Central memory CD8-positive, alpha-beta T cell (primary cell): ENCODE measurements at regions not wholly inside any gene's neighbourhood (a gene's known extent, or its start where the extent isn't known, plus 50 kb on each side); places are given as distances from the start of the nearest gene placed in this dataset.
"Not testable (repeated sequence)": the region's sequence is repeated elsewhere in the genome, so short reads cannot be mapped to it uniquely, and the experiment has no call there.

Source experiments
- ATAC-seq: fragments of 150-1000 bp; cut with Tn5 transposase; replicated peaks from 2 replicates; pipeline ENCODE4 v1.10.0; 2022; ENCODE audit warnings: mild to moderate bottlenecking, moderate FRiP score, moderate number of reproducible peaks; ENCODE audit not compliant: poor library complexity, severe bottlenecking; ENCODE audit errors: extremely low read depth
- DNase-seq, 2 donors: peaks; one replicate each; pipeline ENCODE4 v3.0.0; 2021; ENCODE audit warnings: low spot score in 2 of 2
- H3K27ac Mint-ChIP-seq: one replicate; pipeline ENCODE4 v1.8.0; 2022; ENCODE audit warnings: low read depth, mild to moderate bottlenecking, moderate library complexity, mixed read lengths
- H3K27me3 Mint-ChIP-seq: one replicate; pipeline ENCODE4 v1.8.0; 2022; ENCODE audit warnings: mixed read lengths
- H3K36me3 Mint-ChIP-seq: one replicate; pipeline ENCODE4 v1.8.0; 2022; ENCODE audit warnings: mild to moderate bottlenecking, moderate library complexity, mixed read lengths; ENCODE audit not compliant: insufficient read depth
- H3K4me1 Mint-ChIP-seq: one replicate; pipeline ENCODE4 v1.8.0; 2022; ENCODE audit warnings: mixed read lengths
- H3K4me3 Mint-ChIP-seq: one replicate; pipeline ENCODE4 v1.8.0; 2022; ENCODE audit warnings: mild to moderate bottlenecking, moderate library complexity, mixed read lengths
- H3K9me3 Mint-ChIP-seq: one replicate; pipeline ENCODE4 v1.8.0; 2022; ENCODE audit warnings: mixed read lengths

DNA sequence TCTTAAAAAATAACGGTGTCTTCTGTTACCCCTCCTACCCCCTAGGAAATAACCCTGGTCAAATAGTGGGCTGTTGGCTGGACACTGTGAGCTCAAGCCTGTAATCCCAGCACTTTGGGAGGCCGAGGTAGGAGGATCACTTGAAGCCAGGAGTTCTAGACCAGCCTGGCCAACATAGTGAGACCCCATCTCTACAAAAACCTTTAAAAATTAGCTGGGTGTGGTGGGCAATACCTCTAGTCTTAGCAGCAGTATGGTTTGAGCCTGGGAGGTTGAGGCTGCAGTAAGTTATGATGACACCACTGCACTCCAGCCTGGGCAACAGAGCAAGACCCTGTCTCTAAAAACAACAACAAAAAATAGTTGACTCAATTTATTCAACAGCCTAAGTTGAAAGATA lies 453.7 kb downstream of the SIPA1L2 start:
- H3K9me3 Mint-ChIP-seq, result no peaks in the 10 kb centered on the region
- DNase-seq (no peak), ATAC-seq (no peak)
- H3K27ac Mint-ChIP-seq, result no peak overlapping the region
- H3K27me3 Mint-ChIP-seq, result peaks cover 69% of the 10 kb centered on the region
- H3K4me1 Mint-ChIP-seq, result no peaks in the 10 kb centered on the region
- no peaks in the 10 kb centered on the region for H3K36me3 Mint-ChIP-seq
- H3K4me3 Mint-ChIP-seq, result no peak overlapping the region

DNA sequence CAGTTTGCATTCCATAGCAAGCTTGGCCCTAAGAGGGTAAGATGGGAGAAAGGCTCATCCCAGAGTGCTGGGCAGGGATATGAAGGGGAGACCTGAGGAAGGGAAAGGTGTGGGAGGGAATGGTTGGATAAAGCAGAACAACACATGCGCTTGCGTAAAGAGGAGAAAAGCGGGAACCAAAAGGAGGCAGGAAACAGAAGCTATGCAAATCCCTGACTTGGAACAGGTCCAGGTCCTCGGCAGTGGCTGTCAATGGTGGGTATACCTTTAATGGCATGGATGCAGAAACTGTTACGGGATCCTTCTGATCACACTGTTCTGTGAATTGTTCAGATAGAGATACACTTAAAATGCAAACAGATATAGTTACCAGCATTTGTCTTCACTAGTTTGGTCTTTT lies 455.6 kb downstream of the SIPA1L2 start:
- no peaks in the 10 kb centered on the region for H3K36me3 Mint-ChIP-seq
- no peak for ATAC-seq
- no peak overlapping the region for H3K27ac Mint-ChIP-seq
- no peaks in the 10 kb centered on the region for H3K9me3 Mint-ChIP-seq
- H3K4me1 Mint-ChIP-seq, result no peaks in the 10 kb centered on the region
- peaks cover 61% of the 10 kb centered on the region for H3K27me3 Mint-ChIP-seq
- H3K4me3 Mint-ChIP-seq, result no peak overlapping the region
- DNase-seq, result no peak

- no peaks in the 10 kb centered on the region for H3K9me3 Mint-ChIP-seq
- no peak overlapping the region for H3K27ac Mint-ChIP-seq
- no peak for DNase-seq
- H3K4me3 Mint-ChIP-seq, result no peak overlapping the region
- H3K4me1 Mint-ChIP-seq, result no peaks in the 10 kb centered on the region
- peaks cover 49% of the 10 kb centered on the region for H3K27me3 Mint-ChIP-seq
- H3K36me3 Mint-ChIP-seq, result no peaks in the 10 kb centered on the region
- ATAC-seq, result no peak
These were observed 457.4 kb downstream of the SIPA1L2 start for GRCh38 chr1:232172563-232172962.

DNA sequence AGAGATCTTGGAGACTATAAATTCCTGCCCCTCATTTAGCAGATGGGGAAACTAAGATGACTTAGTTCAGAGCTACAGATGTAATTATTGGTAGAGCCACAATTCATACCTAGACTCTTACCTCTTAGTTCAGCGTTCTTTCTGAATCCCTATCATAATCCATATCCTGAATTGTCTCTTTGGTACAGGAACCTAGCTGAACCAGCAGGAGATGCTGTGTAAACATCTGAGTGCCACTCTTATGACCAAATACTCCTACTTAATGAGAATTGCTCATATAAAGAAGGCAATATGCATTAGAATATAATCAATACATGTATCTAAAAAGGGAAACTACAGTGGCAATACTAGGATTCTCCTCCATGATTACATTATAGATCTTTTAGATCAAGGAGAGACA lies 459.0 kb downstream of the SIPA1L2 start:
- H3K9me3 Mint-ChIP-seq, result no peaks in the 10 kb centered on the region
- no peaks in the 10 kb centered on the region for H3K4me1 Mint-ChIP-seq
- H3K36me3 Mint-ChIP-seq, result no peaks in the 10 kb centered on the region
- H3K27ac Mint-ChIP-seq, result no peak overlapping the region
- H3K4me3 Mint-ChIP-seq, result no peak overlapping the region
- DNase-seq, result no peak
- ATAC-seq, result no peak
- H3K27me3 Mint-ChIP-seq, result peaks cover 33% of the 10 kb centered on the region

GRCh38 chr1:232169436-232169835 lies 460.5 kb downstream of the SIPA1L2 start:
- H3K27me3 Mint-ChIP-seq, result peaks cover 18% of the 10 kb centered on the region
- H3K4me3 Mint-ChIP-seq, result no peak overlapping the region
- H3K4me1 Mint-ChIP-seq, result no peaks in the 10 kb centered on the region
- ATAC-seq (no peak), DNase-seq (no peak)
- no peaks in the 10 kb centered on the region for H3K36me3 Mint-ChIP-seq
- no peak overlapping the region for H3K27ac Mint-ChIP-seq
- H3K9me3 Mint-ChIP-seq, result no peaks in the 10 kb centered on the region

DNA sequence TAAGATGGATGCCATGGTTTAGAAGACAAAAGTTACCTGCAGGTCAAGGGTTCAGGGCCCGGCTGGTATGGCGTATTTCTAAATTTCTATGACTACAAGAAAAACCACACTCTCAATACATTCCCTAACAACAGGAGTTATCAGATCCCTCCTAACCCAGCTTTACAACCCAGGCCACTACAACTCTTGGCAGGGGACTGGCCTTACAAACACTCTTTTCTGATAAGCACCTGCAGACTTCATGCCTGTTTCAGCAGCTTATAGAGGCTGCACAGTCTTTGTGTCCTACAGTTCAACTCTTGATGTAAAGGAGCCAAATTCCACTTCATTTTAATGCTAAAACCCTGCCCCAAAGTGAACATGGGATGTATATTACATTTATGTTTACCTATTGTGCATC lies 461.4 kb downstream of the SIPA1L2 start:
- DNase-seq, result no peak
- H3K27me3 Mint-ChIP-seq, result peaks cover 11% of the 10 kb centered on the region
- no peak for ATAC-seq
- no peak overlapping the region for H3K4me3 Mint-ChIP-seq
- H3K27ac Mint-ChIP-seq, result no peak overlapping the region
- no peaks in the 10 kb centered on the region for H3K4me1 Mint-ChIP-seq
- no peaks in the 10 kb centered on the region for H3K9me3 Mint-ChIP-seq
- no peaks in the 10 kb centered on the region for H3K36me3 Mint-ChIP-seq

GRCh38 chr1:232166942-232167341 lies 463.0 kb downstream of the SIPA1L2 start:
- no peak for DNase-seq
- Mint-ChIP-seq H3K27ac (no peak overlapping the region), H3K4me3 (no peak overlapping the region), H3K9me3 (no peaks in the 10 kb centered on the region), H3K4me1 (no peaks in the 10 kb centered on the region), H3K36me3 (no peaks in the 10 kb centered on the region), H3K27me3 (peaks cover 11% of the 10 kb centered on the region)
- ATAC-seq, result no peak

DNA sequence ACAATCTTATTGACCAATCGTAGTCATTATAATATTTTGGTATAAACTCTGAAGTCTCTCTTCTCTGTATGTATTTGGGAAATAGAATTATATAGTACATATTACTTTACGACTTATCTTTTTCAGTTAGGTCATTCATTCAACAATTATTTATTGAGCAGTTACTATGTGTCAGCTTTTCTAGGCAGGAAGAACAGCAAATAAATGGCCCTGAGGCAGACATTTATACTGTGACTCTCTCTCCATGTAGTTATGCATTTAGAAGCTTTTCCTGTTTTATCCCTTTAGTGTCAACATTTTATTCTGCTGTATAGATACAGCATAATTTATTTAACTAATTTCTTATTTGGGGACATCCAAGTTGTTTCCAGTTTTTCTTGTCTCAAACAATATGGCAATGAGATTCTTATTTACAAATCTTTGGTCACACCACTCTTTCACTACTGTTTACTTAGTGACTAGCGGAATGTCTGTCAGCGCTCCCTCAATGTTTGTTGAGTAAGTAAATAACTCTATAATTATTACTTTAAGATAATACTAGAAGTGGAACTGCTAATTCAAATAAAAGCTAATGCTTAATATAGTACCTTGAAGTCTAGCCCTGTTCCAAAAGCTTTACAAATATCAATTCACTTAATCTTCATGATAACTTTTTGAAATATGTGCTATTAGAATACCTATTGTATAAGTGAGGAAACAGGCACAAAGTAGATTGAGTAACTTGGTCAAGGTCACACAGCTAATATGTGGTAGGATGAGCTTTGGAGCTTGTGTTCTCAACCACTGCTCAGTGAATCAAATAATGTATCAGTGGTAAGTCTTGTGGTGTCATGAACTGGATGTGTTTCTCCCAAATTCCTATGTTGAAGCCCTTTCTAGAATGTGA lies 465.6 kb downstream of the SIPA1L2 start:
- DNase-seq (no peak), ATAC-seq (no peak)
- Mint-ChIP-seq H3K4me3 (no peak overlapping the region), H3K27me3 (peaks cover 10% of the 10 kb centered on the region), H3K36me3 (no peaks in the 10 kb centered on the region), H3K9me3 (no peaks in the 10 kb centered on the region), H3K27ac (no peak overlapping the region), H3K4me1 (no peaks in the 10 kb centered on the region)

DNA sequence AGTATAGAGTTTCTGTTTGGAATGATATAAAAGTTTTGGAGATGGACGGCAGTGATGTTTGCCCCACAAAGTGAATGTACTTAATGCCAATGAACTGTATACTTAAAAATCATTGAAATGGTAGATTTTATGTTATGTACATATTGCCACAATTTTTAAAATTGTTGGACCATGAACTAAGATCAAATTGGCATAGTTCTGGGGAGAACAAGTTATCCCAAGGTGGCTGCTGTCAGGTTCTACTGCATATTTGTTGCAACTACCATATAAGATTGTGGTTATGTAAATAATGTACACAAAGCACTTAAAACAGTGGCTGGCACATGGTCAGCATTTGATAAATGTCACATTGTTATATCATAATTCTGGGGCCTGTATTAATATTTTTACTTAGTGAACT lies 466.4 kb downstream of the SIPA1L2 start:
- no peak overlapping the region for H3K4me3 Mint-ChIP-seq
- no peak for ATAC-seq
- H3K27me3 Mint-ChIP-seq, result peaks cover 10% of the 10 kb centered on the region
- no peaks in the 10 kb centered on the region for H3K36me3 Mint-ChIP-seq
- no peaks in the 10 kb centered on the region for H3K4me1 Mint-ChIP-seq
- no peak for DNase-seq
- H3K27ac Mint-ChIP-seq, result no peak overlapping the region
- peaks cover 4% of the 10 kb centered on the region for H3K9me3 Mint-ChIP-seq

DNA sequence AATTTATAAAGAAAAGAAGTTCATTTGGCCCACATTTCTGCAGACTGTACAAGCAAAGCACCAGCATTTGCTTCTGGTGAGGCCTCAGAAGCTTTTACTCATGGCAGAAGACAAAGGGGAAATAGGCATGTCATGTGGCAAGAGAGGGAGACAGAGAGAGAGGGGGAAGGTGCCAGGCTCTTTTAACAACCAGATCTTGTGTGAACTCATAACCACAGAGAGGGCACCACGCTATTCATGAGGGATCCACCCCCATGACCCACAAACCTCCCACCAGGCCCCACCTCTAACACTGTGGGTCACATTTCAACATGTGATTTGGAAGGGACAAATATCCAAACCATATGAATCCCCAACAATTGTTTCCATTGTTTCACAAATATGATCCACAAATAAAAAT lies 467.9 kb downstream of the SIPA1L2 start:
- Mint-ChIP-seq H3K27me3 (peaks cover 10% of the 10 kb centered on the region), H3K27ac (no peak overlapping the region), H3K4me1 (no peaks in the 10 kb centered on the region), H3K4me3 (no peak overlapping the region), H3K9me3 (peaks cover 6% of the 10 kb centered on the region), H3K36me3 (no peaks in the 10 kb centered on the region)
- DNase-seq (no peak), ATAC-seq (no peak)

GRCh38 chr1:232158558-232158957 lies 471.4 kb downstream of the SIPA1L2 start:
- not testable (repeated sequence) for DNase-seq, H3K36me3 Mint-ChIP-seq, H3K9me3 Mint-ChIP-seq, H3K4me1 Mint-ChIP-seq, H3K4me3 Mint-ChIP-seq, ATAC-seq, H3K27ac Mint-ChIP-seq
- H3K27me3 Mint-ChIP-seq, result peaks cover 10% of the 10 kb centered on the region

DNA sequence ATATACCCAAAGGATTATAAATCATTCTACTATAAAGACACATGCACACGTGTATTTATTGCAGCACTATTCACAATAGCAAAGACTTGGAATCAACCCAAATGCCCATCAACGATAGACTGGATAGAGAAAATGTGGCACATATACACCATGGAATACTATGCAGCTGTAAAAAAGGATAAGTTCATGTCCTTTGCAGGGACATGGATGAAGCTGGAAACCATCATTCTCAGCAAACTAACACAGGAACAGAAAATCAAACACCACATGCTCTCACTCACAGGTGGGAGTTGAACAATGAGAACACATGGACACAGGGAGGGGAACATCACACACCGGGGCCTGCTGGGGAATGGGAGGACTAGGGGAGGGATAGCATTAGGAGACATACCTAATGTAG lies 473.9 kb downstream of the SIPA1L2 start:
- not testable (repeated sequence) for ATAC-seq, H3K4me3 Mint-ChIP-seq, H3K4me1 Mint-ChIP-seq, H3K36me3 Mint-ChIP-seq, DNase-seq, H3K9me3 Mint-ChIP-seq, H3K27ac Mint-ChIP-seq
- H3K27me3 Mint-ChIP-seq, result peaks cover 17% of the 10 kb centered on the region

DNA sequence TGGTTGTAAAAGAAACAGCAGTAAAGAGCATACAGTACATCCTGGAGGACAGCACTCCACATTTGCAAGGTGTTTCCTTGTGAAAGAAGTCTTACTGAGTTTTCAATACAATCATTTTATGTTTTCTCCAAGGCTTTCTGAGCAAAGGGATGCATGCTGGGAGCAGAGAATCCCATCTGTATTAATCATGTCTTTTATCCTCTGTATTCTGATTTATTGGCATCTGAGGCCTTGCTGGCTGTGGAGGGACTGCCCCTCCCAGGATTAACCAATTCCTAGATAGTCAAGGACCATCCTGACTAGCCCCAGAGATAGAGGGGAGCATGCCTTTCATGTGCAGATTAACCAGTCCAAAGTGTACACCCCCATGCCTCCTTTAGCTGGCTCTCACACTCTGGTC lies 476.3 kb downstream of the SIPA1L2 start:
- Mint-ChIP-seq H3K27ac (no peak overlapping the region), H3K4me3 (no peak overlapping the region), H3K27me3 (peaks cover 10% of the 10 kb centered on the region), H3K4me1 (no peaks in the 10 kb centered on the region), H3K9me3 (peaks cover 3% of the 10 kb centered on the region), H3K36me3 (no peaks in the 10 kb centered on the region)
- DNase-seq, result no peak
- ATAC-seq, result no peak
